ENCODE measurements at regions not wholly inside any gene's neighbourhood (a gene's known extent, or its start where the extent isn't known, plus 50 kb on each side); places are given as distances from the start of the nearest gene placed in this dataset.

DNA sequence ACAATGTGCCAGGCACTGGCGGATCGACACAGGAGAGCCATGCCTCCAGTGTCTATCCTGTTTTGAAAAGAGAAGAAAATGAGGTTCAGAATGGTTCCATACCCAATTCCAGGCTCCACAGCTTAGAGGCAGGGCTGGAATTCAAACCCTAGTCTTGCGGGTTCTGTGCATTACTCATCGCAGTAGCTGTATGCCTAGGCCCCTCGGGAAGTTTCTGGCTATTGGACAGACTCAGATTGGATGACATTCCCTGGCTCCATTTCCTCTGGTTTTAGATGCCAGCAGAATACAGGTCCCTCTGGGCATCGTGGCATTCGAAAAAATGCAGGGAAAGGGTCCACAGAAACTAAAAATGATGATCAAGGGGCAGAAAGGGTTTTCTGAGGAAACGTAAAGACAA lies 184.7 kb downstream of the COPRS start:
- Histone ChIP-seq H3K4me1 (replicated peaks in 1 of 4; ENCODE audit: control insufficient read depth in 3 of 4, insufficient read depth in 4 of 4, low read length in 3 of 4) (no peaks in the 10 kb centered on the region; a peak in 1 of 7 replicates), H3K79me2 (ENCODE audit: control insufficient read depth in 1 of 2, insufficient read depth in 2 of 2, low read length in 2 of 2) (no peaks in the 10 kb centered on the region), H4K20me1 (replicated peaks in 1 of 2; ENCODE audit: control insufficient read depth in 1 of 2, insufficient read depth in 2 of 2, low read length in 2 of 2) (no peaks in the 10 kb centered on the region), H3K4ac (replicated peaks; ENCODE audit: insufficient read length, low read depth, low read length) (no peak overlapping the region), H4K5ac (ENCODE audit: insufficient read length, low read depth, low read length) (no peak overlapping the region), H3K23ac (ENCODE audit: insufficient read length) (no peak overlapping the region), H3K14ac (ENCODE audit: insufficient read length) (no peak overlapping the region), H4K8ac (ENCODE audit: extremely low read depth, insufficient read depth, low read length) (no peak overlapping the region), H3K27ac (ENCODE audit: low read depth, low read length) (no peak overlapping the region), H3K18ac (ENCODE audit: extremely low read depth, low read length) (no peak overlapping the region), H2BK120ac (replicated peaks; ENCODE audit: low read depth, low read length) (no peak overlapping the region), H2BK15ac (ENCODE audit: low read length) (no peak overlapping the region), H3K4me3 (ENCODE audit: extremely low read depth in 1 of 4, insufficient read depth in 2 of 4, low read depth in 3 of 4, low read length in 4 of 4) (no peak overlapping the region), H2BK5ac (ENCODE audit: low read depth, low read length) (no peak overlapping the region), H3K79me1 (ENCODE audit: low read depth, low read length) (no peaks in the 10 kb centered on the region), H3K27me3 (replicated peaks in 1 of 4; ENCODE audit: control insufficient read depth in 3 of 4, extremely low read depth in 1 of 4, insufficient read depth in 3 of 4, low read length in 3 of 4) (no peaks in the 10 kb centered on the region), H3K56ac (replicated peaks; ENCODE audit: insufficient read length, low read depth, low read length) (no peak overlapping the region), H2BK12ac (ENCODE audit: low read depth, low read length) (no peak overlapping the region), H3K36me3 (ENCODE audit: control insufficient read depth in 2 of 4, insufficient read depth in 4 of 4, low read length in 3 of 4) (no peaks in the 10 kb centered on the region), H2AFZ (ENCODE audit: low read length) (no peak overlapping the region), H3K23me2 (ENCODE audit: low read depth, low read length) (no peaks in the 10 kb centered on the region), H4K91ac (replicated peaks; ENCODE audit: insufficient read length, low read length) (no peak overlapping the region), H3K4me2 (ENCODE audit: insufficient read depth in 1 of 2, low read depth in 2 of 2, low read length in 2 of 2) (no peak overlapping the region), H2BK20ac (ENCODE audit: low read length) (no peak overlapping the region), H2AK5ac (ENCODE audit: low read depth, low read length) (no peak overlapping the region), H3K9ac (replicated peaks in 1 of 4; ENCODE audit: extremely low read depth in 1 of 4, low read depth in 3 of 4, low read length in 3 of 4) (no peak overlapping the region), H3K9me3 (ENCODE audit: insufficient read depth in 2 of 2, low read depth in 1 of 2, low read length in 1 of 2) (peaks cover 4 to 15% of the 10 kb centered on the region in 2 experiments)
- POLR2A ChIA-PET (ENCODE audit: partially characterized antibody): no interaction called here
- no peak for FAIRE-seq
- no peak for TF ChIP-seq MAFK (IDR thresholded peaks at IDR 0.05; ENCODE audit: low read depth, low read length)
- TF ChIP-seq CHD1 (IDR thresholded peaks at IDR 0.05; ENCODE audit: low read depth, low read length): no peak
- no peak for TF ChIP-seq RNF2 (IDR thresholded peaks at IDR 0.05; ENCODE audit: borderline replicate concordance, low read depth, low read length, missing control alignments, poor library complexity, severe bottlenecking)
- no peak for TF ChIP-seq CBX8 (IDR thresholded peaks at IDR 0.05; ENCODE audit: borderline replicate concordance, low read depth, low read length)
- no peak for TF ChIP-seq JUN (IDR thresholded peaks at IDR 0.05; ENCODE audit: low read depth, low read length)
- TF ChIP-seq SAP30 (IDR thresholded peaks at IDR 0.05; ENCODE audit: insufficient read depth, insufficient replicate concordance, low read length): no peak
- DNase-seq (ENCODE audit: low read depth in 1 of 2, low spot score in 2 of 2): no peak
- 92% methylated on average over 8 of the region's 8 CpGs; no CpG with 5 or more reads in 1 of the 2 experiments for WGBS, 2 experiments (ENCODE audit: extremely low coverage in 1 of 2, insufficient coverage in 1 of 2, insufficient read length in 1 of 2, insufficient replicate concordance in 2 of 2, low coverage in 1 of 2, low lambda C conversion rate in 2 of 2, missing lambda C conversion rate in 1 of 2)
- CTCF ChIA-PET (ENCODE audit: partially characterized antibody): interaction anchor here (1.4 kb wide), 1 partner anchor 23 kb away, joined by 3 read pairs; no protein-coding TSS in a partner anchor

All from H1 (cell line).